Lower lobe of right lung (tissue), 2 donors: ENCODE measurements at regions not wholly inside any gene's neighbourhood (a gene's known extent, or its start where the extent isn't known, plus 50 kb on each side); places are given as distances from the start of the nearest gene placed in this dataset.
A peak's percentile ranks its signal among the peaks of the same experiment; 100 is the strongest.
"Not testable (repeated sequence)": the region's sequence is repeated elsewhere in the genome, so short reads cannot be mapped to it uniquely, and the experiment has no call there.

Experiments
- ATAC-seq, 2 donors: fragments of 200-7000 bp; cut with Tn5 transposase; one replicate each; pipeline ENCODE4 v1.9.1; 2020 to 2022; ENCODE audit warnings: mild to moderate bottlenecking in 2 of 2, moderate library complexity in 2 of 2
- DNase-seq: peaks from one replicate; pipeline ENCODE4 v3.0.0-alpha.2; 2020
- H3K27ac ChIP-seq: fragments of 200-600 bp; one replicate; pipeline ENCODE4 v1.8.0; 2022
- H3K27me3 ChIP-seq: fragments of 200-600 bp; one replicate; pipeline ENCODE4 v1.8.0; 2022; ENCODE audit warnings: low read depth
- H3K36me3 ChIP-seq: fragments of 200-600 bp; one replicate; pipeline ENCODE4 v1.8.0; 2022; ENCODE audit warnings: mild to moderate bottlenecking
- H3K4me1 ChIP-seq: fragments of 200-600 bp; one replicate; pipeline ENCODE4 v1.8.0; 2022
- H3K4me3 ChIP-seq: fragments of 200-600 bp; one replicate; pipeline ENCODE4 v1.8.0; 2022; ENCODE audit warnings: mild to moderate bottlenecking
- H3K9me3 ChIP-seq: fragments of 200-600 bp; one replicate; pipeline ENCODE4 v1.8.0; 2022
- CTCF ChIP-seq: fragments of 200-600 bp; IDR thresholded peaks from one replicate; pipeline ENCODE4 v1.8.0; 2022; ENCODE audit warnings: antibody characterized with exemption, mild to moderate bottlenecking
- intact Hi-C: fragments of 100-400 bp; cut with DNase I; formaldehyde crosslinking; loops from one replicate; pipeline ENCODE4 v1.11.0; 2022
- donor health status: DM: no; HTN: yes; CAD: no; lungs with severe emphysema.

- Histone ChIP-seq H3K4me3 (peak overlapping the region; percentile 74), H3K27ac (peak overlapping the region; percentile 93)
- peak; percentile 66 to 70 for ATAC-seq
- DNase-seq, H3K4me1 ChIP-seq, H3K27me3 ChIP-seq, intact Hi-C loops, H3K36me3 ChIP-seq, H3K9me3 ChIP-seq: not testable (repeated sequence)
Measured at GRCh38 chr7:29684151-29684786, 120.6 kb downstream of the PRR15 start.

- Histone ChIP-seq H3K27ac (peak overlapping the region; percentile 93), H3K27me3 (no peaks in the 10 kb centered on the region), H3K36me3 (no peaks in the 10 kb centered on the region), H3K4me1 (no peaks in the 10 kb centered on the region), H3K4me3 (peak overlapping the region; percentile 74), H3K9me3 (no peaks in the 10 kb centered on the region)
- no peak for TF ChIP-seq CTCF
- peak; percentile 91 for DNase-seq
- intact Hi-C loops: no loop called here
- ATAC-seq: peak; percentile 97
Measured at GRCh38 chr7:29684787-29685650, 121.3 kb upstream of the WIPF3 start.

GRCh38 chr7:29685651-29686271, 120.5 kb upstream of the WIPF3 start:
- ATAC-seq: not testable (repeated sequence)

GRCh38 chr7:29690510-29690909, 115.8 kb upstream of the WIPF3 start:
- intact Hi-C loops, H3K9me3 ChIP-seq, H3K4me3 ChIP-seq, H3K36me3 ChIP-seq, DNase-seq, H3K27me3 ChIP-seq, H3K4me1 ChIP-seq, ATAC-seq, H3K27ac ChIP-seq: not testable (repeated sequence)

More at GRCh38 chr7:29685651-29686271, 120.5 kb upstream of the WIPF3 start:
- DNase-seq, intact Hi-C loops, H3K4me1 ChIP-seq, H3K9me3 ChIP-seq, H3K27me3 ChIP-seq, H3K36me3 ChIP-seq: not testable (repeated sequence)
- H3K4me3 ChIP-seq: peak overlapping the region; percentile 74
- H3K27ac ChIP-seq: peak overlapping the region; percentile 93

GRCh38 chr7:29696402-29696801, 109.9 kb upstream of the WIPF3 start:
- intact Hi-C loops, H3K9me3 ChIP-seq, H3K4me3 ChIP-seq, H3K36me3 ChIP-seq, H3K27me3 ChIP-seq, ATAC-seq, DNase-seq, H3K27ac ChIP-seq, H3K4me1 ChIP-seq: not testable (repeated sequence)

- H3K36me3 ChIP-seq, H3K4me1 ChIP-seq, H3K27me3 ChIP-seq, intact Hi-C loops, DNase-seq, H3K27ac ChIP-seq, H3K9me3 ChIP-seq, H3K4me3 ChIP-seq, ATAC-seq: not testable (repeated sequence)
Measured at GRCh38 chr7:29699723-29700122, 106.6 kb upstream of the WIPF3 start.

- H3K9me3 ChIP-seq, H3K4me3 ChIP-seq, DNase-seq, H3K27ac ChIP-seq, H3K27me3 ChIP-seq, intact Hi-C loops, H3K4me1 ChIP-seq, ATAC-seq, H3K36me3 ChIP-seq: not testable (repeated sequence)
Measured at GRCh38 chr7:29701540-29701939, 104.8 kb upstream of the WIPF3 start.

- H3K9me3 ChIP-seq, H3K27me3 ChIP-seq, DNase-seq, ATAC-seq, H3K27ac ChIP-seq, H3K36me3 ChIP-seq, intact Hi-C loops, H3K4me3 ChIP-seq, H3K4me1 ChIP-seq: not testable (repeated sequence)
Measured at GRCh38 chr7:29703830-29704229, 102.5 kb upstream of the WIPF3 start.

GRCh38 chr7:29709002-29709401, 97.3 kb upstream of the WIPF3 start:
- H3K4me1 ChIP-seq, intact Hi-C loops, DNase-seq, H3K4me3 ChIP-seq, H3K9me3 ChIP-seq, H3K27me3 ChIP-seq, H3K27ac ChIP-seq, H3K36me3 ChIP-seq, ATAC-seq: not testable (repeated sequence)

GRCh38 chr7:29723127-29723526, 83.2 kb upstream of the WIPF3 start:
- peak in 1 of 2 donors; percentile 47 for ATAC-seq
- H3K4me3 ChIP-seq, H3K27ac ChIP-seq, intact Hi-C loops, H3K36me3 ChIP-seq, H3K9me3 ChIP-seq, H3K27me3 ChIP-seq, H3K4me1 ChIP-seq, DNase-seq: not testable (repeated sequence)
